Adrenal gland (tissue), 5 donors: ENCODE measurements at regions not wholly inside any gene's neighbourhood (a gene's known extent, or its start where the extent isn't known, plus 50 kb on each side); places are given as distances from the start of the nearest gene placed in this dataset.

Source experiments
- CTCF ChIP-seq, 6 experiments: fragments of 450-650 bp in 4 of 6; fragments of 200-600 bp in 2 of 6; sonication (generic) in 1 of 6; IDR thresholded peaks; 1 replicate in 5 of 6; 2 replicates in 1 of 6; pipeline versions ENCODE4 v1.5.1 to v1.8.0; 2016 to 2021; ENCODE audit warnings: antibody characterized with exemption in 6 of 6, mild to moderate bottlenecking in 2 of 6, moderate library complexity in 1 of 6
- POLR2A ChIP-seq, 2 donors: fragments of 450-650 bp; IDR thresholded peaks; one replicate each; pipeline ENCODE4 v1.6.1; 2017; ENCODE audit warnings: antibody characterized with exemption in 2 of 2, mild to moderate bottlenecking in 2 of 2, moderate library complexity in 1 of 2
- donor health status: DM: no; HTN: no; CAD: no.

- TF ChIP-seq CTCF (IDR thresholded peaks at IDR 0.05) (no peak), POLR2A (IDR thresholded peaks at IDR 0.05) (no peak)
Observed at GRCh38 chr7:9575716-9576115, 1142.3 kb downstream of the NXPH1 start.
